Endodermal cell (in vitro differentiated cells): ENCODE measurements at regions not wholly inside any gene's neighbourhood (a gene's known extent, or its start where the extent isn't known, plus 50 kb on each side); places are given as distances from the start of the nearest gene placed in this dataset.

ENCODE experiments used
- DNase-seq: peaks from one replicate; pipeline ENCODE4 v3.0.0-alpha.2; 2017
- H3K27ac ChIP-seq: 2 replicates; pipeline ENCODE4 v1.5.1; 2013; ENCODE audit warnings: mild to moderate bottlenecking, low read depth, low read length, moderate library complexity
- H3K27me3 ChIP-seq: 2 replicates; pipeline ENCODE4 v1.6.1; 2013; ENCODE audit warnings: mild to moderate bottlenecking, low read length, moderate library complexity; ENCODE audit not compliant: insufficient read depth, control insufficient read depth, poor library complexity, severe bottlenecking
- H3K36me3 ChIP-seq: 2 replicates; pipeline ENCODE4 v1.7.0; 2013; ENCODE audit warnings: mild to moderate bottlenecking, low read length, moderate library complexity; ENCODE audit not compliant: control insufficient read depth, insufficient read depth
- H3K4me1 ChIP-seq: one replicate; pipeline ENCODE4 v1.7.0; 2013; ENCODE audit warnings: low read length; ENCODE audit not compliant: control insufficient read depth, insufficient read depth
- H3K4me3 ChIP-seq: 2 replicates; pipeline ENCODE4 v1.5.1; 2013; ENCODE audit warnings: mild to moderate bottlenecking, low read length, moderate library complexity
- H3K9ac ChIP-seq: 2 replicates; pipeline ENCODE4 v1.6.1; 2013; ENCODE audit warnings: mild to moderate bottlenecking, low read length, moderate library complexity; ENCODE audit not compliant: poor library complexity, severe bottlenecking; ENCODE audit errors: extremely low read depth
- H3K9me3 ChIP-seq: 2 replicates; pipeline ENCODE4 v1.6.1; 2013; ENCODE audit warnings: mild to moderate bottlenecking, low read length, moderate library complexity; ENCODE audit not compliant: control insufficient read depth
- H3K27ac Mint-ChIP-seq: 2 replicates; pipeline ENCODE4 v1.8.0; 2020; ENCODE audit warnings: mixed read lengths
- H3K27me3 Mint-ChIP-seq: 2 replicates; pipeline ENCODE4 v1.8.0; 2021; ENCODE audit warnings: mild to moderate bottlenecking, mixed read lengths; ENCODE audit not compliant: insufficient read depth
- H3K36me3 Mint-ChIP-seq: 2 replicates; pipeline ENCODE4 v1.8.0; 2020; ENCODE audit warnings: low read depth, mixed read lengths
- H3K4me1 Mint-ChIP-seq: 2 replicates; pipeline ENCODE4 v1.8.0; 2020; ENCODE audit warnings: mixed read lengths
- H3K4me3 Mint-ChIP-seq: 2 replicates; pipeline ENCODE4 v1.8.0; 2020; ENCODE audit warnings: mild to moderate bottlenecking, moderate library complexity, mixed read lengths
- H3K9me3 Mint-ChIP-seq: 2 replicates; pipeline ENCODE4 v1.8.0; 2020; ENCODE audit warnings: mild to moderate bottlenecking, mixed read lengths
- CTCF ChIP-seq: fragments of 200-600 bp; sonication (generic); conservative IDR thresholded peaks from 2 replicates; pipeline ENCODE4 v1.5.0; 2021; ENCODE audit warnings: antibody characterized with exemption, mild to moderate bottlenecking
- WGBS, 2 experiments: methylation state at CpG; one replicate each; pipeline versions ENCODE4 v1.1.5 to v1.1.7; 2013; ENCODE audit warnings: missing lambda C conversion rate in 2 of 2, mixed read lengths in 1 of 2; ENCODE audit not compliant: insufficient coverage in 1 of 2, insufficient read length in 1 of 2; 5-methylcytosine and 5-hydroxymethylcytosine counted together

DNA sequence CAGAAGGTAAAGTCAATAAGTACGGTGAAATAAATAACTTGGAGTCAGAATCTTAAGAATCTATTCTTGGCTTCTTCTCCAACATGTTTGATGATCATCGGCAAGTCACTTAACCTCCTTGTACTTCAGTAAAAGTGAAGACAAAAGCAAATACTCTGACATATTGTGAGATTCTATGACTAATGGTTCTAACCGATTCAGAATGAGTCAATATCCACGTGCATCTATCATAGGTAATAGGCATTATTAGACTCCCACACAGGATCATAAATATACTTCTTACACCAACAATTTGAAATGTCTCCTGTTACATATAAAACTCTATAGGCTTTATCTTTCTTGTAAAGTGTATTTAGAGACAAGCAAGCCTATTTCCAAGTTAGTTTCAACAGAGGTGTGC, 144.4 kb upstream of the ATXN7L3B start:
- WGBS, 2 experiments = 90 to 92% methylated on average over 4 of the region's 4 CpGs
- TF ChIP-seq CTCF = no peak
- no peak overlapping the region for H3K27ac Mint-ChIP-seq
- Histone ChIP-seq H3K9me3 (peaks cover 13% of the 10 kb centered on the region), H3K4me1 (no peaks in the 10 kb centered on the region), H3K27me3 (no peaks in the 10 kb centered on the region), H3K36me3 (no peaks in the 10 kb centered on the region), H3K4me3 (no peak overlapping the region), H3K9ac (no peak overlapping the region), H3K27ac (no peak overlapping the region)
- no peaks in the 10 kb centered on the region for H3K27me3 Mint-ChIP-seq
- no peak for DNase-seq
- H3K4me1 Mint-ChIP-seq = peaks cover 4% of the 10 kb centered on the region
- H3K9me3 Mint-ChIP-seq = peaks cover 21% of the 10 kb centered on the region
- peaks cover 10% of the 10 kb centered on the region for H3K36me3 Mint-ChIP-seq
- H3K4me3 Mint-ChIP-seq = no peak overlapping the region

DNA sequence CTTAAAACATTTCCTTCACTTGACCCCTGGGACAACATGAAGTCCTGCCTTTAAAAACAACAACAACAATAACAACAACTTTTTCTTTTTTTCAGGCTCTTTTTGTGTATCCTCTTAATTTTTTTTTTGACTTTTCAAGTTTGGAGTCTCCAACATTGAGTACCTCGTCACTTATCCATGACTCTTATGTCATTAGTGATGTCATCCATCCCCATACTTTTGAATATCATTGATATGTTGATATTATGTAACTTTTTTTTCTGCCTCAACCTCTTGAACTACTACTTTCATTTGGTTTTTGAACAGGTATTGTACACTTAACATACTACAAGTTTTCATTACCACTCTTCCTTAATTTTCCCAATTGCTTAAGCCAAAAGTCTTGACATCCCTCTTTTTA, 143.0 kb upstream of the ATXN7L3B start:
- H3K4me1 Mint-ChIP-seq = peaks cover 4% of the 10 kb centered on the region
- H3K4me1 ChIP-seq = no peaks in the 10 kb centered on the region
- H3K9me3 ChIP-seq = peaks cover 13% of the 10 kb centered on the region
- no peak overlapping the region for H3K4me3 ChIP-seq
- no peaks in the 10 kb centered on the region for H3K27me3 Mint-ChIP-seq
- H3K27ac ChIP-seq = no peak overlapping the region
- H3K36me3 ChIP-seq = no peaks in the 10 kb centered on the region
- no peak overlapping the region for H3K4me3 Mint-ChIP-seq
- TF ChIP-seq CTCF = no peak
- peaks cover 10% of the 10 kb centered on the region for H3K36me3 Mint-ChIP-seq
- H3K27ac Mint-ChIP-seq = no peak overlapping the region
- 88% methylated on average over 1 of the region's 1 CpG; no CpG with 5 or more reads in 1 of the 2 experiments for WGBS, 2 experiments
- no peaks in the 10 kb centered on the region for H3K27me3 ChIP-seq
- peaks cover 15% of the 10 kb centered on the region for H3K9me3 Mint-ChIP-seq
- DNase-seq = no peak
- H3K9ac ChIP-seq = no peak overlapping the region

- H3K4me3 Mint-ChIP-seq = no peak overlapping the region
- Histone ChIP-seq H3K9ac (no peak overlapping the region), H3K27ac (no peak overlapping the region), H3K9me3 (no peaks in the 10 kb centered on the region), H3K27me3 (no peaks in the 10 kb centered on the region), H3K36me3 (no peaks in the 10 kb centered on the region), H3K4me3 (no peak overlapping the region), H3K4me1 (peaks cover 15% of the 10 kb centered on the region)
- no peak for TF ChIP-seq CTCF
- WGBS, 2 experiments = 89 to 98% methylated on average over 1 to 2 of the region's 2 CpGs
- no peak overlapping the region for H3K27ac Mint-ChIP-seq
- no peak for DNase-seq
- peaks cover 21% of the 10 kb centered on the region for H3K4me1 Mint-ChIP-seq
- H3K27me3 Mint-ChIP-seq = no peaks in the 10 kb centered on the region
- peaks cover 4% of the 10 kb centered on the region for H3K9me3 Mint-ChIP-seq
- H3K36me3 Mint-ChIP-seq = peaks cover 2% of the 10 kb centered on the region
Measured at GRCh38 chr12:74401035-74401434, 136.6 kb upstream of the ATXN7L3B start.
